ENCODE measurements at regions not wholly inside any gene's neighbourhood (a gene's known extent, or its start where the extent isn't known, plus 50 kb on each side); places are given as distances from the start of the nearest gene placed in this dataset.

GRCh38 chr20:7015257-7015656 lies 247.8 kb downstream of the BMP2 start:
- H3K27me3 ChIP-seq (replicated peaks; ENCODE audit: insufficient read depth, low read length) = no peaks in the 10 kb centered on the region
- no peaks in the 10 kb centered on the region for H3K36me3 ChIP-seq (replicated peaks; ENCODE audit: insufficient read depth, low read length)
- DNase-seq = no peak
- no peaks in the 10 kb centered on the region for H3K9me3 ChIP-seq (replicated peaks; ENCODE audit: insufficient read depth, low read length)
- no peak overlapping the region for H3K4me3 ChIP-seq (ENCODE audit: low read length)
- H4K20me1 ChIP-seq (ENCODE audit: insufficient read depth, low read length) = no peaks in the 10 kb centered on the region
- TF ChIP-seq EZH2phosphoT487 (IDR thresholded peaks at IDR 0.05; ENCODE audit: low read length) = no peak
- TF ChIP-seq CTCF (IDR thresholded peaks at IDR 0.05; ENCODE audit: low read length) = no peak
- TF ChIP-seq EZH2 (optimal IDR thresholded peaks at IDR 0.05; ENCODE audit: low read depth, low read length) = no peak
- H3K4me1 ChIP-seq (ENCODE audit: low read length) = no peaks in the 10 kb centered on the region
- no peaks in the 10 kb centered on the region for H3K9me2 ChIP-seq (replicated peaks; ENCODE audit: insufficient read depth, low read length)
- no peak overlapping the region for H3K4me2 ChIP-seq (ENCODE audit: low read depth, low read length)
- no peaks in the 10 kb centered on the region for H3K79me2 ChIP-seq (ENCODE audit: low read length)
- H3K9ac ChIP-seq (ENCODE audit: low read length) = no peak overlapping the region
- H3F3A ChIP-seq (ENCODE audit: insufficient read depth, low read length) = no peaks in the 10 kb centered on the region
- H2AFZ ChIP-seq (ENCODE audit: low read length) = no peak overlapping the region
- H3K27ac ChIP-seq (ENCODE audit: low read length) = no peak overlapping the region

- Histone ChIP-seq H3F3A (ENCODE audit: insufficient read depth, low read length) (no peaks in the 10 kb centered on the region), H3K9me3 (replicated peaks; ENCODE audit: insufficient read depth, low read length) (no peaks in the 10 kb centered on the region), H3K9me2 (replicated peaks; ENCODE audit: insufficient read depth, low read length) (no peaks in the 10 kb centered on the region), H2AFZ (ENCODE audit: low read length) (no peak overlapping the region), H3K36me3 (replicated peaks; ENCODE audit: insufficient read depth, low read length) (no peaks in the 10 kb centered on the region), H4K20me1 (ENCODE audit: insufficient read depth, low read length) (no peaks in the 10 kb centered on the region), H3K9ac (ENCODE audit: low read length) (no peak overlapping the region), H3K27ac (ENCODE audit: low read length) (no peak overlapping the region), H3K27me3 (replicated peaks; ENCODE audit: insufficient read depth, low read length) (no peaks in the 10 kb centered on the region), H3K79me2 (ENCODE audit: low read length) (no peaks in the 10 kb centered on the region), H3K4me1 (ENCODE audit: low read length) (no peaks in the 10 kb centered on the region), H3K4me2 (ENCODE audit: low read depth, low read length) (no peak overlapping the region), H3K4me3 (ENCODE audit: low read length) (no peak overlapping the region)
- TF ChIP-seq EZH2 (optimal IDR thresholded peaks at IDR 0.05; ENCODE audit: low read depth, low read length) (no peak), CTCF (IDR thresholded peaks at IDR 0.05; ENCODE audit: low read length) (no peak), EZH2phosphoT487 (IDR thresholded peaks at IDR 0.05; ENCODE audit: low read length) (no peak)
- no peak for DNase-seq
Measured at GRCh38 chr20:7022597-7022996, 255.1 kb downstream of the BMP2 start.

- no peaks in the 10 kb centered on the region for H3K36me3 ChIP-seq (replicated peaks; ENCODE audit: insufficient read depth, low read length)
- no peak overlapping the region for H2AFZ ChIP-seq (ENCODE audit: low read length)
- H3K4me1 ChIP-seq (ENCODE audit: low read length) = no peaks in the 10 kb centered on the region
- H3F3A ChIP-seq (ENCODE audit: insufficient read depth, low read length) = no peaks in the 10 kb centered on the region
- H4K20me1 ChIP-seq (ENCODE audit: insufficient read depth, low read length) = no peaks in the 10 kb centered on the region
- H3K9me2 ChIP-seq (replicated peaks; ENCODE audit: insufficient read depth, low read length) = no peaks in the 10 kb centered on the region
- no peak overlapping the region for H3K4me3 ChIP-seq (ENCODE audit: low read length)
- no peaks in the 10 kb centered on the region for H3K27me3 ChIP-seq (replicated peaks; ENCODE audit: insufficient read depth, low read length)
- DNase-seq = no peak
- no peaks in the 10 kb centered on the region for H3K9me3 ChIP-seq (replicated peaks; ENCODE audit: insufficient read depth, low read length)
- H3K9ac ChIP-seq (ENCODE audit: low read length) = no peak overlapping the region
- no peaks in the 10 kb centered on the region for H3K79me2 ChIP-seq (ENCODE audit: low read length)
- H3K4me2 ChIP-seq (ENCODE audit: low read depth, low read length) = no peak overlapping the region
- H3K27ac ChIP-seq (ENCODE audit: low read length) = no peak overlapping the region
- no peak for TF ChIP-seq CTCF (IDR thresholded peaks at IDR 0.05; ENCODE audit: low read length)
- no peak for TF ChIP-seq EZH2 (optimal IDR thresholded peaks at IDR 0.05; ENCODE audit: low read depth, low read length)
- TF ChIP-seq EZH2phosphoT487 (IDR thresholded peaks at IDR 0.05; ENCODE audit: low read length) = no peak
Measured at GRCh38 chr20:7025635-7026034, 258.1 kb downstream of the BMP2 start.
